NB4 (cell line): ENCODE measurements at regions not wholly inside any gene's neighbourhood (a gene's known extent, or its start where the extent isn't known, plus 50 kb on each side); places are given as distances from the start of the nearest gene placed in this dataset.

Source experiments
- MYC ChIP-seq: IDR thresholded peaks from 2 replicates; pipeline ENCODE4 v1.6.1; 2011; ENCODE audit warnings: low read depth, low read length
- POLR2A ChIP-seq: IDR thresholded peaks from 2 replicates; pipeline ENCODE4 v1.6.1; 2011; ENCODE audit warnings: mild to moderate bottlenecking; ENCODE audit not compliant: insufficient read length; ENCODE audit errors: extremely low read depth
- TF ChIP-seq, protein P1 (sequence below): IDR thresholded peaks from one replicate; pipeline ENCODE4 v1.5.1; 2012; ENCODE audit warnings: low read depth, low read length
- TF ChIP-seq, protein P2 (sequence below): IDR thresholded peaks from 2 replicates; pipeline ENCODE4 v1.6.1; 2011; ENCODE audit warnings: low read depth, low read length

DNA sequence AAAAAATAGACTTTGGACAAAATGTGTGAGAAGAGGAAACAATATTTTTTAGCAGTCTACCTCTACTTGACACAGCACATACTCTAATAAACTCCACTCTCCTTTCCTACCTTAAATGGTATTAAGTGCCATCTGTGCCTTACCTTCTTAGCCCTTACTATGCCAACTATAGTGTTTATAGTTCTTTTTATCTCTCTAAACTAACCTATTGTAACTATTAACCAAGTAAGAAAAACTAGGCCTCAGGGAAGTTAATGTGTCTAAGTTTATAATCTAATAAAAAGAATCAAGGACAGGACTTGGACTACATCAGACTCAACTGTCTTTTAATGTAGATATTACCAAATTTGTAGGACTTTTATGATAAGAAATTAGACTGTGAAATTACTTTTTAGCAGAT is 251.7 kb upstream of the ROBO2 start:
- no peak for TF ChIP-seq POLR2A
- TF ChIP-seq, protein P1, sequence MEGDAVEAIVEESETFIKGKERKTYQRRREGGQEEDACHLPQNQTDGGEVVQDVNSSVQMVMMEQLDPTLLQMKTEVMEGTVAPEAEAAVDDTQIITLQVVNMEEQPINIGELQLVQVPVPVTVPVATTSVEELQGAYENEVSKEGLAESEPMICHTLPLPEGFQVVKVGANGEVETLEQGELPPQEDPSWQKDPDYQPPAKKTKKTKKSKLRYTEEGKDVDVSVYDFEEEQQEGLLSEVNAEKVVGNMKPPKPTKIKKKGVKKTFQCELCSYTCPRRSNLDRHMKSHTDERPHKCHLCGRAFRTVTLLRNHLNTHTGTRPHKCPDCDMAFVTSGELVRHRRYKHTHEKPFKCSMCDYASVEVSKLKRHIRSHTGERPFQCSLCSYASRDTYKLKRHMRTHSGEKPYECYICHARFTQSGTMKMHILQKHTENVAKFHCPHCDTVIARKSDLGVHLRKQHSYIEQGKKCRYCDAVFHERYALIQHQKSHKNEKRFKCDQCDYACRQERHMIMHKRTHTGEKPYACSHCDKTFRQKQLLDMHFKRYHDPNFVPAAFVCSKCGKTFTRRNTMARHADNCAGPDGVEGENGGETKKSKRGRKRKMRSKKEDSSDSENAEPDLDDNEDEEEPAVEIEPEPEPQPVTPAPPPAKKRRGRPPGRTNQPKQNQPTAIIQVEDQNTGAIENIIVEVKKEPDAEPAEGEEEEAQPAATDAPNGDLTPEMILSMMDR, result no peak
- TF ChIP-seq, protein P2, sequence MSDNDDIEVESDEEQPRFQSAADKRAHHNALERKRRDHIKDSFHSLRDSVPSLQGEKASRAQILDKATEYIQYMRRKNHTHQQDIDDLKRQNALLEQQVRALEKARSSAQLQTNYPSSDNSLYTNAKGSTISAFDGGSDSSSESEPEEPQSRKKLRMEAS, result no peak
- TF ChIP-seq MYC, result no peak
